Liver (tissue), 8 donors: ENCODE measurements at regions not wholly inside any gene's neighbourhood (a gene's known extent, or its start where the extent isn't known, plus 50 kb on each side); places are given as distances from the start of the nearest gene placed in this dataset.

Source experiments
- DNase-seq: peaks from one replicate; pipeline ENCODE4 v3.0.0-alpha.2; 2017; ENCODE audit warnings: low spot score
- H3K27ac ChIP-seq, 2 donors: one replicate each; pipeline ENCODE4 v1.7.0; 2013; ENCODE audit warnings: inconsistent platforms in 2 of 2, low read length in 2 of 2, control low read depth in 1 of 2, low read depth in 1 of 2, mild to moderate bottlenecking in 1 of 2
- H3K27me3 ChIP-seq, 4 donors: one replicate each; pipeline versions ENCODE4 v1.6.1 to v1.7.0; 2013; ENCODE audit warnings: low read length in 3 of 4, inconsistent platforms in 1 of 4, mild to moderate bottlenecking in 1 of 4, moderate library complexity in 1 of 4; ENCODE audit not compliant: control insufficient read depth in 4 of 4, insufficient read depth in 4 of 4
- H3K36me3 ChIP-seq, 4 donors: one replicate each; pipeline versions ENCODE4 v1.6.1 to v1.7.0; 2013; ENCODE audit warnings: low read length in 3 of 4, mild to moderate bottlenecking in 3 of 4, low read depth in 1 of 4, moderate library complexity in 1 of 4; ENCODE audit not compliant: control insufficient read depth in 4 of 4, insufficient read depth in 3 of 4
- H3K4me1 ChIP-seq, 4 donors: one replicate each; pipeline versions ENCODE4 v1.6.1 to v1.7.0; 2013; ENCODE audit warnings: low read length in 3 of 4, mild to moderate bottlenecking in 3 of 4, moderate library complexity in 1 of 4; ENCODE audit not compliant: control insufficient read depth in 4 of 4, insufficient read depth in 4 of 4
- H3K4me3 ChIP-seq, 3 donors: one replicate each; pipeline versions ENCODE4 v1.6.1 to v1.7.0; 2013; ENCODE audit warnings: low read length in 3 of 3, control low read depth in 1 of 3, low read depth in 1 of 3, mild to moderate bottlenecking in 1 of 3
- H3K9ac ChIP-seq, 2 donors: one replicate each; pipeline ENCODE4 v1.7.0; 2013; ENCODE audit warnings: low read length in 2 of 2, mild to moderate bottlenecking in 2 of 2, moderate library complexity in 2 of 2, control low read depth in 1 of 2, low read depth in 1 of 2
- H3K9me3 ChIP-seq, 4 donors: one replicate each; pipeline versions ENCODE4 v1.6.1 to v1.7.0; 2013; ENCODE audit warnings: low read length in 3 of 4; ENCODE audit not compliant: control insufficient read depth in 4 of 4
- ATF3 ChIP-seq: IDR thresholded peaks from 2 replicates; pipeline ENCODE4 v1.6.1; 2016; ENCODE audit warnings: antibody characterized with exemption
- CTCF ChIP-seq: fragments of 150-350 bp; IDR thresholded peaks from 2 replicates; pipeline ENCODE4 v1.5.1; 2017; ENCODE audit warnings: improper control_type of control experiment, low read depth, low read length; ENCODE audit not compliant: missing input control
- EGR1 ChIP-seq, 2 donors: IDR thresholded peaks; 2 replicates each; pipeline ENCODE4 v1.6.1; 2016 to 2018; ENCODE audit warnings: antibody characterized with exemption in 2 of 2, low read depth in 2 of 2
- FOXA1 ChIP-seq: IDR thresholded peaks from 2 replicates; pipeline ENCODE4 v1.6.1; 2016; ENCODE audit warnings: antibody characterized with exemption
- FOXA2 ChIP-seq: IDR thresholded peaks from 2 replicates; pipeline ENCODE4 v1.6.1; 2016; ENCODE audit warnings: antibody characterized with exemption
- GABPA ChIP-seq, 2 donors: IDR thresholded peaks in 1 of 2; conservative IDR thresholded peaks in 1 of 2; 2 replicates each; pipeline ENCODE4 v1.6.1; 2016; ENCODE audit warnings: antibody characterized with exemption in 2 of 2, mild to moderate bottlenecking in 1 of 2, moderate library complexity in 1 of 2
- HNF4A ChIP-seq, 2 donors: conservative IDR thresholded peaks; 2 replicates each; pipeline ENCODE4 v1.6.1; 2016; ENCODE audit warnings: antibody characterized with exemption in 2 of 2, mild to moderate bottlenecking in 2 of 2
- HNF4G ChIP-seq: IDR thresholded peaks from 2 replicates; pipeline ENCODE4 v1.6.1; 2016; ENCODE audit warnings: antibody characterized with exemption
- NR2F2 ChIP-seq: IDR thresholded peaks from 2 replicates; pipeline ENCODE4 v1.6.1; 2016; ENCODE audit warnings: antibody characterized with exemption
- RAD21 ChIP-seq, 2 donors: IDR thresholded peaks; 2 replicates each; pipeline ENCODE4 v1.6.1; 2016; ENCODE audit warnings: antibody characterized with exemption in 2 of 2, mild to moderate bottlenecking in 2 of 2
- REST ChIP-seq: IDR thresholded peaks from 2 replicates; pipeline ENCODE4 v1.6.1; 2016; ENCODE audit warnings: antibody characterized with exemption, mild to moderate bottlenecking
- RXRA ChIP-seq, 2 donors: IDR thresholded peaks; 2 replicates each; pipeline ENCODE4 v1.6.1; 2017 to 2018; ENCODE audit warnings: antibody characterized with exemption in 2 of 2, mild to moderate bottlenecking in 1 of 2
- SP1 ChIP-seq: IDR thresholded peaks from 2 replicates; pipeline ENCODE4 v1.6.1; 2018; ENCODE audit warnings: antibody characterized with exemption, mild to moderate bottlenecking
- TAF1 ChIP-seq: conservative IDR thresholded peaks from 2 replicates; pipeline ENCODE4 v1.6.1; 2016; ENCODE audit warnings: antibody characterized with exemption, mild to moderate bottlenecking
- YY1 ChIP-seq: IDR thresholded peaks from 2 replicates; pipeline ENCODE4 v1.6.1; 2016; ENCODE audit warnings: antibody characterized with exemption, mild to moderate bottlenecking
- WGBS: extraction: QIAGEN DNeasy Blood & Tissue Kit; methylation state at CpG from one replicate; pipeline ENCODE4 v1.1.7; 2013; 5-methylcytosine and 5-hydroxymethylcytosine counted together
- TF ChIP-seq, protein P1 (sequence below): IDR thresholded peaks from 2 replicates; pipeline ENCODE4 v1.6.1; 2016; ENCODE audit warnings: antibody characterized with exemption
- TF ChIP-seq, protein P2 (sequence below): IDR thresholded peaks from 2 replicates; pipeline ENCODE4 v1.6.1; 2016; ENCODE audit warnings: antibody characterized with exemption
- donor health status: healthy.
- donor health status: healthy.
- donor health status: healthy.
- donor health status: healthy.
- donor health status: healthy.

DNA sequence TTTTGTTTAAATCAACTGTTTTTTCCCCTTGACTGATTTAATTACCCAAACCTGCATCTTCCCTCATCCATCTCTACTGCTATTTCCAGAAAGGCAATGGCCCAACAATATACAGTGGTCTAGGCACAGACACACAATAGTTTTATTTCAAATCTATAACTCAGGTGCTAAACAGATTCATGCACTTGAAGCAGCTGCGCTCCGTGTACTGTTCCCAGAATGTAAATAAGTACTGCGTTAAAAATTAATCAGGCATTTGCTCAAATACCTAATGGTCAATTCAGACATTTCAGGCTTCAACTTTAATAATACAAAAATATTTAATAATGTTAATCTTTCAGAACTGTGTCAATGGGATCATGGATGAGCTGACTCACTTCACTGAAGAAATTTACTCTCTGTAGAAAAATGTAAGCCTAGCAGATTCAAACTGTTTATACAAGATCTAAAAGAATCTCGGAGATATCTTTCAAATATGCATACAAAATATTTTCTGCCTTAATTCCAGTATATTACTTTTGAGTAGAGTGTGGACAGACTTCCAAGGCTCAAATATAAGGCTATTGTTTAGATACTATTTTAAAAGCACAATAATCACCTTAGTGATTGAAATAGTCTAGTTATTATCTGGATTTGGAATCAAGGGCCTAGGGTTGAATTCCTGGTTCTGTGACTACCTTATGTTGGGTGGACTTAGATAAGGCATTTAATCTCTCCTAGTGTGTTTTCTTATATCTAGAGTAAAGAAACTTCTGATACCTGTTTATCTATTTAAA is 97.4 kb upstream of the PSMD7 start:
- DNase-seq: no peak
- no peak overlapping the region for H3K4me3 ChIP-seq
- H3K27ac ChIP-seq: peak overlapping the region; percentile 59 to 64
- H3K9me3 ChIP-seq: peaks cover 0 to 1% (median 0%) of the 10 kb centered on the region in 4 donors
- 31% methylated on average over 4 of the region's 4 CpGs for WGBS
- H3K36me3 ChIP-seq: no peaks in the 10 kb centered on the region
- no peaks in the 10 kb centered on the region for H3K27me3 ChIP-seq
- TF ChIP-seq EGR1 (IDR thresholded peaks at IDR 0.05; ENCODE audit: low read depth in 2 of 2): no peak
- no peak for TF ChIP-seq RXRA (IDR thresholded peaks at IDR 0.05)
- TF ChIP-seq FOXA2: peak; percentile 82
- TF ChIP-seq, protein P1, sequence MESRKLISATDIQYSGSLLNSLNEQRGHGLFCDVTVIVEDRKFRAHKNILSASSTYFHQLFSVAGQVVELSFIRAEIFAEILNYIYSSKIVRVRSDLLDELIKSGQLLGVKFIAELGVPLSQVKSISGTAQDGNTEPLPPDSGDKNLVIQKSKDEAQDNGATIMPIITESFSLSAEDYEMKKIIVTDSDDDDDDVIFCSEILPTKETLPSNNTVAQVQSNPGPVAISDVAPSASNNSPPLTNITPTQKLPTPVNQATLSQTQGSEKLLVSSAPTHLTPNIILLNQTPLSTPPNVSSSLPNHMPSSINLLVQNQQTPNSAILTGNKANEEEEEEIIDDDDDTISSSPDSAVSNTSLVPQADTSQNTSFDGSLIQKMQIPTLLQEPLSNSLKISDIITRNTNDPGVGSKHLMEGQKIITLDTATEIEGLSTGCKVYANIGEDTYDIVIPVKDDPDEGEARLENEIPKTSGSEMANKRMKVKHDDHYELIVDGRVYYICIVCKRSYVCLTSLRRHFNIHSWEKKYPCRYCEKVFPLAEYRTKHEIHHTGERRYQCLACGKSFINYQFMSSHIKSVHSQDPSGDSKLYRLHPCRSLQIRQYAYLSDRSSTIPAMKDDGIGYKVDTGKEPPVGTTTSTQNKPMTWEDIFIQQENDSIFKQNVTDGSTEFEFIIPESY: no peak
- TF ChIP-seq REST: no peak
- peak; percentile 70 for TF ChIP-seq FOXA1
- TF ChIP-seq, protein P2, sequence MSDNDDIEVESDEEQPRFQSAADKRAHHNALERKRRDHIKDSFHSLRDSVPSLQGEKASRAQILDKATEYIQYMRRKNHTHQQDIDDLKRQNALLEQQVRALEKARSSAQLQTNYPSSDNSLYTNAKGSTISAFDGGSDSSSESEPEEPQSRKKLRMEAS: no peak
- H3K9ac ChIP-seq: no peak overlapping the region
- H3K4me1 ChIP-seq: peaks cover 0 to 19% (median 11%) of the 10 kb centered on the region in 4 donors

GRCh38 chr16:74192281-74192797 is 104.3 kb upstream of the PSMD7 start:
- H3K27me3 ChIP-seq: no peaks in the 10 kb centered on the region
- H3K4me3 ChIP-seq: no peak overlapping the region
- TF ChIP-seq SP1: no peak
- no peak for TF ChIP-seq EGR1 (IDR thresholded peaks at IDR 0.05; ENCODE audit: low read depth in 2 of 2)
- no peak for TF ChIP-seq HNF4A (conservative IDR thresholded peaks at IDR 0.05)
- TF ChIP-seq RAD21 (IDR thresholded peaks at IDR 0.05): no peak
- no peak for TF ChIP-seq FOXA2
- TF ChIP-seq HNF4G: no peak
- no peak for TF ChIP-seq FOXA1
- no peak for TF ChIP-seq TAF1
- no peak for TF ChIP-seq ATF3
- TF ChIP-seq GABPA (IDR thresholded peaks at IDR 0.05 in 1 of 2, conservative IDR thresholded peaks at IDR 0.05 in 1 of 2): no peak
- TF ChIP-seq CTCF: no peak
- TF ChIP-seq NR2F2: no peak
- TF ChIP-seq, protein P1: no peak
- TF ChIP-seq YY1: no peak
- H3K27ac ChIP-seq: no peak overlapping the region
- no peaks in the 10 kb centered on the region for H3K4me1 ChIP-seq
- H3K36me3 ChIP-seq: no peaks in the 10 kb centered on the region
- 93% methylated on average over 2 of the region's 2 CpGs for WGBS
- H3K9ac ChIP-seq: no peak overlapping the region
- no peaks in the 10 kb centered on the region for H3K9me3 ChIP-seq
- DNase-seq: no peak
